ENCODE measurements at regions not wholly inside any gene's neighbourhood (a gene's known extent, or its start where the extent isn't known, plus 50 kb on each side); places are given as distances from the start of the nearest gene placed in this dataset.

DNA sequence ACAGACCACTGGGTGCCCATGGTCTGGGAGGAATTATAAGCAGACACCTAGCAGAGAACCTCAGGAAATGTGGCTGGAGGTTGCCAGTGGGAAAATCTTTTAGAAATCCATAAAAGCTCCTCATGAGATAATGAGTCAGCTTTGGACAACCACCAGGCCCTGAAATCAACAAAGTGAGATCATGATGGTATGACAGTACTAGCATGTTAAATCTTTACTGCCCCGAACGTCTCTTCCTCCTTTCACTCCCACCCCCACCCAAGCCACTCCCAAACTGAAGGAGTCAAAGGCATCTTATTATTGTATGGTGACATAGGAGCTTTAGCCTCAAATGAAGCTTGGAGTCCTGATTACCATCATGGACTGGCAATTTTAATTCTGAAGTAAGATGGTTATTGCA lies 240.0 kb downstream of the DIO2 start:
- Histone ChIP-seq H3K18ac (ENCODE audit: insufficient read length, low read depth, low read length) (no peak overlapping the region), H2BK120ac (ENCODE audit: low read depth, low read length, poor library complexity, severe bottlenecking) (no peak overlapping the region), H2AK5ac (ENCODE audit: insufficient read length, low read length) (no peak overlapping the region), H2AFZ (ENCODE audit: low read length) (no peak overlapping the region), H2BK5ac (ENCODE audit: insufficient read length, low read length) (no peak overlapping the region), H3K14ac (ENCODE audit: insufficient read depth, low read length) (no peak overlapping the region), H2BK20ac (ENCODE audit: low read depth, low read length, poor library complexity, severe bottlenecking) (no peak overlapping the region), H3T11ph (ENCODE audit: low read length) (no peak overlapping the region), H3K9me3 (ENCODE audit: control insufficient read depth, low read depth, low read length) (no peaks in the 10 kb centered on the region), H3K56ac (ENCODE audit: insufficient read length, low read depth, low read length) (no peak overlapping the region), H4K20me1 (ENCODE audit: control insufficient read depth, insufficient read depth, insufficient read length) (no peaks in the 10 kb centered on the region), H3K27ac (ENCODE audit: insufficient read length, low read depth, low read length) (no peak overlapping the region), H3K27me3 (ENCODE audit: insufficient read depth, low read length) (no peaks in the 10 kb centered on the region), H3K79me2 (ENCODE audit: insufficient read depth, low read length) (no peaks in the 10 kb centered on the region), H4K8ac (replicated peaks; ENCODE audit: insufficient read length, low read depth, low read length) (no peak overlapping the region), H3K4me2 (ENCODE audit: insufficient read depth, insufficient read length, low read length) (no peak overlapping the region), H2BK15ac (ENCODE audit: low read depth, low read length) (no peak overlapping the region), H4K5ac (ENCODE audit: insufficient read length, low read depth, low read length) (no peak overlapping the region), H3K23me2 (ENCODE audit: insufficient read length, low read depth, low read length, poor library complexity, severe bottlenecking) (no peaks in the 10 kb centered on the region), H3K4ac (ENCODE audit: low read depth, low read length) (no peak overlapping the region), H3K9ac (ENCODE audit: extremely low read depth, insufficient read length, low read length) (no peak overlapping the region), H3K23ac (ENCODE audit: insufficient read length, low read depth, low read length) (no peak overlapping the region), H2BK12ac (ENCODE audit: insufficient read length, low read depth, low read length) (no peak overlapping the region), H4K91ac (ENCODE audit: insufficient read length, low read depth, low read length) (no peak overlapping the region), H3K4me1 (ENCODE audit: insufficient read depth, low read length) (no peaks in the 10 kb centered on the region), H3K79me1 (ENCODE audit: insufficient read depth, low read depth, low read length, poor library complexity, severe bottlenecking) (no peaks in the 10 kb centered on the region)
- Mint-ChIP-seq H3K4me3 (no peak overlapping the region), H3K4me1 (no peaks in the 10 kb centered on the region), H3K27ac (no peak overlapping the region), H3K9me3 (no peaks in the 10 kb centered on the region), H3K36me3 (ENCODE audit: insufficient read depth in 1 of 3, low read depth in 3 of 3) (no peaks in the 10 kb centered on the region; a peak in 1 of 7 replicates), H3K27me3 (ENCODE audit: low read depth) (no peaks in the 10 kb centered on the region)
- whole genome bisulfite sequencing (ENCODE audit: extremely low coverage, insufficient read length, low lambda C conversion rate), result no CpG with 5 or more reads among the region's 2 CpGs
- TF ChIP-seq CTCF (conservative IDR thresholded peaks at IDR 0.05), result no peak
- DNase-seq, result no peak

Measured in H9 (cell line).